ENCODE measurements at regions not wholly inside any gene's neighbourhood (a gene's known extent, or its start where the extent isn't known, plus 50 kb on each side); places are given as distances from the start of the nearest gene placed in this dataset.

- no peak for TF ChIP-seq PRDM6 (tag by site-specific recombination; IDR thresholded peaks at IDR 0.05)
- TF ChIP-seq HOXD13 (CRISPR knock-in tag; IDR thresholded peaks at IDR 0.05; ENCODE audit: borderline replicate concordance) = no peak
- TF ChIP-seq ZBTB26 (tag by site-specific recombination; optimal IDR thresholded peaks at IDR 0.05) = no peak
- no peak for TF ChIP-seq KLF8 (tag by site-specific recombination; IDR thresholded peaks at IDR 0.05)
- TF ChIP-seq ZNF248 (tag by site-specific recombination; IDR thresholded peaks at IDR 0.05) = no peak
- TF ChIP-seq ZFP41 (tag by site-specific recombination; IDR thresholded peaks at IDR 0.05; ENCODE audit: borderline replicate concordance) = no peak
- TF ChIP-seq ZBTB20 (tag by site-specific recombination; IDR thresholded peaks at IDR 0.05) = no peak
- TF ChIP-seq ZXDB (tag by site-specific recombination; IDR thresholded peaks at IDR 0.05) = no peak
- no peak for TF ChIP-seq TSHZ1 (tag by site-specific recombination; IDR thresholded peaks at IDR 0.05; ENCODE audit: borderline replicate concordance)
Measured at GRCh38 chr2:15750433-15750814, 158.8 kb downstream of the DDX1 start (continued).

- TF ChIP-seq ZNF529 (tag by site-specific recombination; IDR thresholded peaks at IDR 0.05; ENCODE audit: insufficient replicate concordance) = no peak
- TF ChIP-seq TRIM28 (IDR thresholded peaks at IDR 0.05; ENCODE audit: borderline replicate concordance, low read length) = no peak
- no peak for TF ChIP-seq KLF16 (tag by site-specific recombination; IDR thresholded peaks at IDR 0.05)
- TF ChIP-seq ZNF792 (tag by site-specific recombination; IDR thresholded peaks at IDR 0.05) = no peak
- no peak for TF ChIP-seq ZNF280C (tag by site-specific recombination; IDR thresholded peaks at IDR 0.05)
- no peak for TF ChIP-seq ZSCAN4 (tag by site-specific recombination; IDR thresholded peaks at IDR 0.05)
- H3K27ac ChIP-seq (ENCODE audit: extremely low read depth, low read depth, low read length) = no peak overlapping the region
- no peaks in the 10 kb centered on the region for H3K9me3 ChIP-seq (ENCODE audit: control insufficient read depth, insufficient read depth, low read depth, low read length)
- ChIA-PET CTCF (interaction anchor here (0.7 kb wide), 1 partner anchor 8 kb away, joined by 3 read pairs; no protein-coding TSS in a partner anchor), POLR2A (interaction anchor here (0.6 to 0.9 kb wide), 2 partner anchors 22 kb away, joined by 5 read pairs; no protein-coding TSS in a partner anchor)
- H3K4me1 ChIP-seq (ENCODE audit: control insufficient read depth, insufficient read depth, low read length) = no peaks in the 10 kb centered on the region
- no peaks in the 10 kb centered on the region for H3K36me3 ChIP-seq (ENCODE audit: control insufficient read depth in 2 of 2, insufficient read depth in 1 of 2, low read length in 2 of 2)
- H3K4me3 ChIP-seq (ENCODE audit: low read depth, low read length) = no peak overlapping the region
Measured at GRCh38 chr2:15750822-15751329, 159.2 kb downstream of the DDX1 start.
